ENCODE measurements at regions not wholly inside any gene's neighbourhood (a gene's known extent, or its start where the extent isn't known, plus 50 kb on each side); places are given as distances from the start of the nearest gene placed in this dataset.
"Not testable (repeated sequence)": the region's sequence is repeated elsewhere in the genome, so short reads cannot be mapped to it uniquely, and the experiment has no call there.

GRCh38 chr4:112075129-112075753 is 70.0 kb upstream of the FAM241A start:
- Histone ChIP-seq H3K4me1 (ENCODE audit: control insufficient read depth in 3 of 3, insufficient read depth in 3 of 3, low read length in 3 of 3) (no peaks in the 10 kb centered on the region), H3K9me3 (ENCODE audit: control insufficient read depth in 3 of 3, low read length in 3 of 3) (no peaks in the 10 kb centered on the region), H3K4me3 (ENCODE audit: low read length in 3 of 3) (no peak overlapping the region), H3K27me3 (ENCODE audit: control insufficient read depth in 3 of 3, insufficient read depth in 3 of 3, low read length in 3 of 3) (no peaks in the 10 kb centered on the region), H3K36me3 (ENCODE audit: control insufficient read depth in 3 of 3, insufficient read depth in 3 of 3, low read length in 3 of 3) (no peaks in the 10 kb centered on the region), H3K27ac (ENCODE audit: low read depth, low read length) (no peak overlapping the region), H3K9ac (ENCODE audit: low read depth in 1 of 3, low read length in 3 of 3) (no peak overlapping the region)

- no peaks in the 10 kb centered on the region for H3K36me3 ChIP-seq (ENCODE audit: control insufficient read depth in 3 of 3, insufficient read depth in 3 of 3, low read length in 3 of 3)
- H3K4me1 ChIP-seq (ENCODE audit: control insufficient read depth in 3 of 3, insufficient read depth in 3 of 3, low read length in 3 of 3), result no peaks in the 10 kb centered on the region
- H3K9ac ChIP-seq (ENCODE audit: low read depth in 1 of 3, low read length in 3 of 3), result no peak overlapping the region
- H3K27ac ChIP-seq (ENCODE audit: low read depth, low read length), result no peak overlapping the region
- H3K27me3 ChIP-seq (ENCODE audit: control insufficient read depth in 3 of 3, insufficient read depth in 3 of 3, low read length in 3 of 3), result no peaks in the 10 kb centered on the region
- no peaks in the 10 kb centered on the region for H3K9me3 ChIP-seq (ENCODE audit: control insufficient read depth in 3 of 3, low read length in 3 of 3)
- H3K4me3 ChIP-seq (ENCODE audit: low read length in 3 of 3), result no peak overlapping the region
These were observed 69.3 kb upstream of the FAM241A start for GRCh38 chr4:112075906-112076305.

GRCh38 chr4:112076919-112077608 is 68.2 kb upstream of the FAM241A start:
- no peaks in the 10 kb centered on the region for H3K4me1 ChIP-seq (ENCODE audit: control insufficient read depth in 3 of 3, insufficient read depth in 3 of 3, low read length in 3 of 3)
- no peaks in the 10 kb centered on the region for H3K9me3 ChIP-seq (ENCODE audit: control insufficient read depth in 3 of 3, low read length in 3 of 3)
- H3K4me3 ChIP-seq (ENCODE audit: low read length in 3 of 3), result no peak overlapping the region
- H3K27ac ChIP-seq (ENCODE audit: low read depth, low read length), result no peak overlapping the region
- no peaks in the 10 kb centered on the region for H3K27me3 ChIP-seq (ENCODE audit: control insufficient read depth in 3 of 3, insufficient read depth in 3 of 3, low read length in 3 of 3)
- H3K36me3 ChIP-seq (ENCODE audit: control insufficient read depth in 3 of 3, insufficient read depth in 3 of 3, low read length in 3 of 3), result no peaks in the 10 kb centered on the region
- H3K9ac ChIP-seq (ENCODE audit: low read depth in 1 of 3, low read length in 3 of 3), result no peak overlapping the region

GRCh38 chr4:112077743-112078142 is 67.5 kb upstream of the FAM241A start:
- no peaks in the 10 kb centered on the region for H3K4me1 ChIP-seq (ENCODE audit: control insufficient read depth in 3 of 3, insufficient read depth in 3 of 3, low read length in 3 of 3)
- no peak overlapping the region for H3K27ac ChIP-seq (ENCODE audit: low read depth, low read length)
- H3K4me3 ChIP-seq (ENCODE audit: low read length in 3 of 3), result no peak overlapping the region
- H3K9ac ChIP-seq (ENCODE audit: low read depth in 1 of 3, low read length in 3 of 3), result no peak overlapping the region
- no peaks in the 10 kb centered on the region for H3K36me3 ChIP-seq (ENCODE audit: control insufficient read depth in 3 of 3, insufficient read depth in 3 of 3, low read length in 3 of 3)
- H3K9me3 ChIP-seq (ENCODE audit: control insufficient read depth in 3 of 3, low read length in 3 of 3), result no peaks in the 10 kb centered on the region
- H3K27me3 ChIP-seq (ENCODE audit: control insufficient read depth in 3 of 3, insufficient read depth in 3 of 3, low read length in 3 of 3), result no peaks in the 10 kb centered on the region

- Histone ChIP-seq H3K4me3 (ENCODE audit: low read length in 3 of 3) (no peak overlapping the region), H3K27ac (ENCODE audit: low read depth, low read length) (no peak overlapping the region), H3K9ac (ENCODE audit: low read depth in 1 of 3, low read length in 3 of 3) (no peak overlapping the region), H3K27me3 (ENCODE audit: control insufficient read depth in 3 of 3, insufficient read depth in 3 of 3, low read length in 3 of 3) (no peaks in the 10 kb centered on the region), H3K9me3 (ENCODE audit: control insufficient read depth in 3 of 3, low read length in 3 of 3) (no peaks in the 10 kb centered on the region), H3K36me3 (ENCODE audit: control insufficient read depth in 3 of 3, insufficient read depth in 3 of 3, low read length in 3 of 3) (no peaks in the 10 kb centered on the region), H3K4me1 (ENCODE audit: control insufficient read depth in 3 of 3, insufficient read depth in 3 of 3, low read length in 3 of 3) (no peaks in the 10 kb centered on the region)
These were observed 62.2 kb upstream of the FAM241A start for GRCh38 chr4:112082954-112083586.

GRCh38 chr4:112083587-112084347 is 61.5 kb upstream of the FAM241A start:
- Histone ChIP-seq H3K36me3 (ENCODE audit: control insufficient read depth in 3 of 3, insufficient read depth in 3 of 3, low read length in 3 of 3) (no peaks in the 10 kb centered on the region), H3K9ac (ENCODE audit: low read depth in 1 of 3, low read length in 3 of 3) (no peak overlapping the region), H3K9me3 (ENCODE audit: control insufficient read depth in 3 of 3, low read length in 3 of 3) (no peaks in the 10 kb centered on the region), H3K27ac (ENCODE audit: low read depth, low read length) (no peak overlapping the region), H3K4me3 (ENCODE audit: low read length in 3 of 3) (no peak overlapping the region), H3K4me1 (ENCODE audit: control insufficient read depth in 3 of 3, insufficient read depth in 3 of 3, low read length in 3 of 3) (no peaks in the 10 kb centered on the region), H3K27me3 (ENCODE audit: control insufficient read depth in 3 of 3, insufficient read depth in 3 of 3, low read length in 3 of 3) (no peaks in the 10 kb centered on the region)

- Histone ChIP-seq H3K9ac (ENCODE audit: low read depth in 1 of 3, low read length in 3 of 3) (no peak overlapping the region), H3K27ac (ENCODE audit: low read depth, low read length) (no peak overlapping the region), H3K36me3 (ENCODE audit: control insufficient read depth in 3 of 3, insufficient read depth in 3 of 3, low read length in 3 of 3) (no peaks in the 10 kb centered on the region), H3K4me1 (ENCODE audit: control insufficient read depth in 3 of 3, insufficient read depth in 3 of 3, low read length in 3 of 3) (no peaks in the 10 kb centered on the region), H3K9me3 (ENCODE audit: control insufficient read depth in 3 of 3, low read length in 3 of 3) (no peaks in the 10 kb centered on the region), H3K27me3 (ENCODE audit: control insufficient read depth in 3 of 3, insufficient read depth in 3 of 3, low read length in 3 of 3) (no peaks in the 10 kb centered on the region), H3K4me3 (ENCODE audit: low read length in 3 of 3) (no peak overlapping the region)
These were observed 59.9 kb upstream of the FAM241A start for GRCh38 chr4:112085156-112086035.

- Histone ChIP-seq H3K4me3 (ENCODE audit: low read length in 3 of 3) (no peak overlapping the region), H3K27ac (ENCODE audit: low read depth, low read length) (no peak overlapping the region), H3K4me1 (ENCODE audit: control insufficient read depth in 3 of 3, insufficient read depth in 3 of 3, low read length in 3 of 3) (no peaks in the 10 kb centered on the region)
These were observed 59.2 kb upstream of the FAM241A start for GRCh38 chr4:112086036-112086434.

GRCh38 chr4:112086661-112087060 is 58.6 kb upstream of the FAM241A start:
- H3K4me1 ChIP-seq (ENCODE audit: control insufficient read depth in 3 of 3, insufficient read depth in 3 of 3, low read length in 3 of 3); H3K27ac ChIP-seq (ENCODE audit: low read depth, low read length); H3K36me3 ChIP-seq (ENCODE audit: control insufficient read depth in 3 of 3, insufficient read depth in 3 of 3, low read length in 3 of 3); H3K9me3 ChIP-seq (ENCODE audit: control insufficient read depth in 3 of 3, low read length in 3 of 3); H3K9ac ChIP-seq (ENCODE audit: low read depth in 1 of 3, low read length in 3 of 3); H3K27me3 ChIP-seq (ENCODE audit: control insufficient read depth in 3 of 3, insufficient read depth in 3 of 3, low read length in 3 of 3); H3K4me3 ChIP-seq (ENCODE audit: low read length in 3 of 3): not testable (repeated sequence)

More at GRCh38 chr4:112086036-112086434, 59.2 kb upstream of the FAM241A start:
- H3K9me3 ChIP-seq (ENCODE audit: control insufficient read depth in 3 of 3, low read length in 3 of 3), result no peaks in the 10 kb centered on the region
- H3K27me3 ChIP-seq (ENCODE audit: control insufficient read depth in 3 of 3, insufficient read depth in 3 of 3, low read length in 3 of 3), result no peaks in the 10 kb centered on the region
- H3K36me3 ChIP-seq (ENCODE audit: control insufficient read depth in 3 of 3, insufficient read depth in 3 of 3, low read length in 3 of 3), result no peaks in the 10 kb centered on the region
- no peak overlapping the region for H3K9ac ChIP-seq (ENCODE audit: low read depth in 1 of 3, low read length in 3 of 3)
